ENCODE measurements at regions not wholly inside any gene's neighbourhood (a gene's known extent, or its start where the extent isn't known, plus 50 kb on each side); places are given as distances from the start of the nearest gene placed in this dataset.

GRCh38 chr9:23532282-23532681 is 293.8 kb downstream of the ELAVL2 start:
- in situ Hi-C loops (cut with HindIII; ENCODE audit: low pct_unique_long_range_greater_than_20kb, low sequenced_read_pairs): no loop called here
- no peak for DNase-seq (ENCODE audit: low read depth)

DNA sequence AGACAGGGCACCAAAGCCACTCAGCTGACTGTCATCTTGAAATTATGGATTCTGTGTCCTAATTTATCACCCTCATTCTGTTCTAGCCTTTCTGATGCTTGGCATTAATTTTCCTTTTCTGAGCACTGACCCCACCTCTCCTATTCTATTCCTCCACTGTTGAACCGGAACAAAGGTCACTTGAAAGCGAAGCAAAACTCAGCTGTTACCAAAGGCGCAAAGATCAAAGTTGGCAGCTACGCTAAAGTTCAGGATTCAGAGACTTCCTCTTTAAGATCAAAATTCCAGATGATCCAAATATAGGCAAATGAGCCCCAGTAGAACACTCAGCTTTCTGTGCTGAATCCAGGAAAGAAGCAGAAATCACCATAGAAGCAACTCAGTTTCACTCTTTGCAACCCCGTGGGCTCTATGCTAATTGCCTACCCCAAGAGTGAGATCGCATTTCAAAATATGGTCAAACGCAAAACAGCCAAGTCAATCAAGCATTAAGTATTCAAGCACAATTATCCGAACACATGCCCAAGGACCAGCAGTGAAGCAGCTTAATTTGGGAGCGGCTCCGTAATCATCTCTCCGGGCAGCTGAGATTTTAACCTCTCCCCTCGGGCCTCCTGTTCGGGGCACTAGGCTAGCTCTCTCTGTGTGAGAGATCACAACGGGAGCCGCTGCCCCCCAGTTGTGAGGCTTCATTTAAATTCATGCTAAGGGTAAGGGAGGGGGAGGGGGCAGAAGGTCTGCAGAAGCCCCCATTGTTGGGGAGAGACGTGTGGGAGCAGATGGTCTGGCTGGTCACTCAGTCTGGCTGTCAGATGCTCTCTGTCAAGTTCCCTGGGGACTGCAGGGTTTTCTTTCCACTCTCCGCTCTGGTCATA is 288.6 kb downstream of the ELAVL2 start:
- in situ Hi-C loops (cut with HindIII; ENCODE audit: low pct_unique_long_range_greater_than_20kb, low sequenced_read_pairs): no loop called here

GRCh38 chr9:23538067-23538402 is 288.0 kb downstream of the ELAVL2 start:
- DNase-seq (ENCODE audit: low read depth): no peak
- in situ Hi-C loops (cut with HindIII; ENCODE audit: low pct_unique_long_range_greater_than_20kb, low sequenced_read_pairs): no loop called here

More for the DNA sequence above, 288.6 kb downstream of the ELAVL2 start:
- no peak for DNase-seq (ENCODE audit: low read depth)

DNA sequence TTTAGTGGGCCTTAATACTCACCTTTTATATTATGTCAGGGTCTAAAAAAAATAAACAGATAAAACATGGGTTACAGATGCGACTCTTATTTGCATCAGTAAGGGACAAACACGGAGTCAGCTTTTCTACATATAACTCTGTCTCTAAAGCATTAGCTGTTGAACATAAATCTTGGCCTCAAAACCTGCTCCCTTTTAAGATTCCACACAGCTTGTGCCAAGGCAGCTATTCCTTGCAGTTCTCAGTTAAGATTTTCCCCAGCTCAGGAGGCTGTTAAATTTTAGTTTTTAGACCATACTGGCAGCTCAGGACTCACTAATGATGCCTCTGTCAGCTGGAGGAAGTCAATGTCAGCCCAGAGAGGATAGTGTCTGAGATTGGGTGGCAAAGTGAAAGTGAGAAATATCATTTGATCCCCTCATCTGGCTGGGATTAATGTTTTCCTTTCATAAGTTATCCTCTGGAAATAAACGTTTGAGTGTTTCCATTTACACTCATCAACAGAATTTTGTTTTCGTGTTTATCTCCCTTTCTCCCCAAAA is 287.5 kb downstream of the ELAVL2 start:
- no peak for DNase-seq (ENCODE audit: low read depth)
- in situ Hi-C loops (cut with HindIII; ENCODE audit: low pct_unique_long_range_greater_than_20kb, low sequenced_read_pairs): no loop called here

GRCh38 chr9:23539311-23539710 is 286.7 kb downstream of the ELAVL2 start:
- in situ Hi-C loops (cut with HindIII; ENCODE audit: low pct_unique_long_range_greater_than_20kb, low sequenced_read_pairs): no loop called here
- DNase-seq (ENCODE audit: low read depth): no peak

- in situ Hi-C loops (cut with HindIII; ENCODE audit: low pct_unique_long_range_greater_than_20kb, low sequenced_read_pairs): no loop called here
- no peak for DNase-seq (ENCODE audit: low read depth)
These were observed 284.1 kb downstream of the ELAVL2 start for GRCh38 chr9:23541976-23542375.

DNA sequence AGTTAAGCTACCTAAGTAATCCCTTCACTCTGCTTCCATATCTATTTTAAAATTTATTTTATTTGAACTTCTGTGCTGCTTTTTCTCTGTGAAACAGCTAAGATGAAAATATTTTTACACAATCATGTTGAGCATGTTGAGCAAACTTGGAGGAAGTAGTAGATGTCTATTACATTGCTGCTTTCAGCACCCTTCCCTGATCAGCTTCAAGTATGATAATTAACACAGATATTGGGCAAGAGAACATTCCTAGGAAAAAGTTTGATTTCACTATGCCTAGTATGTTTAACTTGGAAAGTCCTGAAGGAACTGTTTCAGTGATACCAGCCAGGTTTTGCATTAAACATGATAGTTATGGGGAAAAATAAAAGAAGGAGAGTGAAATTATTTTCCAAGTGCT is 283.6 kb downstream of the ELAVL2 start:
- DNase-seq (ENCODE audit: low read depth): no peak
- in situ Hi-C loops (cut with HindIII; ENCODE audit: low pct_unique_long_range_greater_than_20kb, low sequenced_read_pairs): no loop called here

GRCh38 chr9:23542927-23543326 is 283.1 kb downstream of the ELAVL2 start:
- in situ Hi-C loops (cut with HindIII; ENCODE audit: low pct_unique_long_range_greater_than_20kb, low sequenced_read_pairs): no loop called here

GRCh38 chr9:23543419-23543818 is 282.6 kb downstream of the ELAVL2 start:
- in situ Hi-C loops (cut with HindIII; ENCODE audit: low pct_unique_long_range_greater_than_20kb, low sequenced_read_pairs): no loop called here
- DNase-seq (ENCODE audit: low read depth): peak; percentile 6

More at GRCh38 chr9:23542927-23543326, 283.1 kb downstream of the ELAVL2 start:
- DNase-seq (ENCODE audit: low read depth): no peak

GRCh38 chr9:23545728-23546127 is 280.3 kb downstream of the ELAVL2 start:
- no peak for DNase-seq (ENCODE audit: low read depth)
- in situ Hi-C loops (cut with HindIII; ENCODE audit: low pct_unique_long_range_greater_than_20kb, low sequenced_read_pairs): no loop called here

GRCh38 chr9:23551311-23551721 is 274.7 kb downstream of the ELAVL2 start:
- no peak for DNase-seq (ENCODE audit: low read depth)
- in situ Hi-C loops (cut with HindIII; ENCODE audit: low pct_unique_long_range_greater_than_20kb, low sequenced_read_pairs): no loop called here

DNA sequence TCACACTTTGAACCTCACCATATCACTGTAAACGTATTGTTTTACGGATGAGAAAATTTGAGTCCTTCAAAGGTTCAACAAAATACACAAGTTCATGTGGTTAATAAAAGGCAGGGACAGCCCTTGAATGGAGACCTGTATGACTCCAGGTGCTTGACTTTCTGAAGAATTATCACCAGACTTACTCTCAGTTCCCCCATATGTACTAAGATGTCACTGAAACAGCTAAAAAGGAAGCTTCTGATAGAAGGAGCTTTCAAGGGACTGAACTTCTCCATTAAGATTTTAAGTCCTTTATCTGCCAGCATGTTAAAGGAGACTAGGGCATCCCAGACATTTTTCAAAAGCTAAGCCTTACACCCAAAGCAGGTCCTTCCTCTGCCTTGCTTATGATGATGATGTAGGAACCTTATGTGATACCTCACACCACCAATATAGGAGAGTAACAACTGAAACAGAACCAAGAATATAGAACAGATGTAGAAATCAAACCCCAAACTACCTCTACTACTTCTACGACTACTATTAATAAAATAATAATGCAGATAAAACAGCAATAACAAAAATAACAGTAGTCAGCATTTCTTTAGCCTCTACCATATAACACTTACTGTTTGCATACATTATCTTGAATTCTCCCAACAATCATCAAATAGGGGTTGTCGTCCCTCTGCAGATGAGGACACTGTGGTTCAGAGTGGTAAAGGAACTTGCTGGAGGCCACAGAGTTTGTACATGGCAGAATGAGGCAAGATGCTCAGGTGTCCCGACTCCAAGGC is 273.9 kb downstream of the ELAVL2 start:
- DNase-seq (ENCODE audit: low read depth): no peak

DNA sequence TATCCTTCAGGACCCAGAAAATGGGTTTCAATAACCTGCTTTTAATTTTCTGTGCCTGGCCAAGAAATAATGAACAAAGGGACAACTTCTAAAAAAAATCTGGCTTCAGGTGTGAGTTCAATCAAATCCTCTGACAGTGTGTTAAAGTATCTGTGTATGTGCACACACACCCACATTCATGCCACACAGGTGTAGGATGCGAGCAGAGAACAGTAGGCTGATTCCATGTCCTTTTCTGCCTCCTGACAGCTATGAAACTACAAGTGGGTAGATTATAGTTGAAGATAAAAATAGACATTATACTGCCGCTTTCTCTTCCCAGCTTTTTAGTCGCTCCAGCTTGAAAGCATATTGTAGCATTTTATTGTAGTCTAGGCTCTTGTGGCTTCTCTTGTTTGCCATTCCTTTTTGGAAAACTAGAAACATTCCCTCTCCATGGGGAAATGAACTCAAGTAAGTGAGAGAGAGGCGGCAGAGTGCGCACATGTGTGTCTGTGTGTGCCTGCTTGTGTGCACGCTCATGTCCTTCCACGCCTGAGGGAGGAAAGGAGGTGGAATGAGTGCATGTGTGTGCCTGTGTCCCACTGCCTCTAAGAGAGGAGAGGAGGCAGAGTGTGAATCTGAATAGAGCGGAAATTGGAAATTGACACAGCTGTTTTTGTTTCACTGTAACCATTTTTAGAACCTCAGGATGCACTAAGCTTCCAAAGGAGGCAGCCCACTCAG is 273.0 kb downstream of the ELAVL2 start:
- DNase-seq (ENCODE audit: low read depth): no peak
- in situ Hi-C loops (cut with HindIII; ENCODE audit: low pct_unique_long_range_greater_than_20kb, low sequenced_read_pairs): no loop called here

More for the DNA sequence above, 273.9 kb downstream of the ELAVL2 start:
- in situ Hi-C loops (cut with HindIII; ENCODE audit: low pct_unique_long_range_greater_than_20kb, low sequenced_read_pairs): no loop called here

DNA sequence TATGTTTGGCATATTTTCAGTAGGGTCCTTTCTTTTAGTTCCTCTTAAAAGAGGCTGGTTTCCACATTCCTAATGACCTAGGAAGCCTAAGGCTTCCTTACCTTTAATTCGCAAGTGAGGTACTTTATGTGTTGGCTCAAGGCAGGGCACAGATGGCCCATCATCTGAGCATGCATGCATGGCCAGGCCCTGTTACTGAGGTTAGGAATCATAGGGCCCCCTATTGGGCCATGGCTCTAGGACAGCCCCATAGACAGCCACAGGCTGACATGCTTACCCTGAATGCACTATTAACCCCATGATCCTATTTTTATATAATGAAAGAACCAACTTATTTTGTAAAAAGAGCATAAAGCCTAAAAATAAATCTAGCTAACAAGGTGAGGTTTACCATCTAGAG is 271.4 kb downstream of the ELAVL2 start:
- DNase-seq (ENCODE audit: low read depth): no peak
- in situ Hi-C loops (cut with HindIII; ENCODE audit: low pct_unique_long_range_greater_than_20kb, low sequenced_read_pairs): no loop called here

DNA sequence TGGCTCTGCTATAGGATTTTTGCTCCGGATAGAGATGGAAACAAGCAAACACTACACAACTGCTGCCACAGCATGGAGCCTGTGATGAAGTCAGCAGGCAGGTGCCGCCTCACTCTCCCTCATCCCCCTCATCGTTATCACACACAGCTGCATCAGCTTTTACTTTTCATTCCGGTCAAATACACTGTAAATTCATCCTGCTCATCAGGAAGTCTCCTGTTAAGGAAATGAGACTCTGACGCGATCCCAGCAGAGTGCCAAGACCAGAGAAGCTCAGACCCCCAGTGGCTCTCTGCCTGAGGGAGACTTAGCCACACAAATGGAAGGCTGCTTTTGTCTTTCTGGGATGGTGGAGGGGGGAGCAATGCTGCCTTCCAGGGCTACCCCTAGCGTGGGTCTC is 270.2 kb downstream of the ELAVL2 start:
- no peak for DNase-seq (ENCODE audit: low read depth)
- in situ Hi-C loops (cut with HindIII; ENCODE audit: low pct_unique_long_range_greater_than_20kb, low sequenced_read_pairs): no loop called here

DNA sequence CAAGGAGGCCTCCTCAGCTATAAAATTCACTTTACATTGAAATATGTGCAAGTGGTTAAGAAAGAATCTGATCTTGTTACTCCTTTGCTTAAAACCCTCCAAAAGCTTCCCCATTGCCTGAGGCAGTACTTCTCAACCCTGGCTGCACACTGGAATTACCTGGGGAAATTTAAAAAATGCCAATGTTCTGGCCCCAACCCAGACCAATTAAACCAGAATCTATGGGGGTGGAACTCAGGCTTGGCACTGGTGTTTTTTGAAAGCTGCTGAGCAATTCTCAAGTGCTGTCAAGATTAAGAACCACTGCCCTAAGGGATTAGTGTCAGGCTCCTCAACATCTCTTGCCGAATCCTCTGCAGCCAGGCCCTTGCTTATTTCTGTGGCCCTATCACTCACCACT is 269.6 kb downstream of the ELAVL2 start:
- in situ Hi-C loops (cut with HindIII; ENCODE audit: low pct_unique_long_range_greater_than_20kb, low sequenced_read_pairs): no loop called here
- DNase-seq (ENCODE audit: low read depth): no peak

DNA sequence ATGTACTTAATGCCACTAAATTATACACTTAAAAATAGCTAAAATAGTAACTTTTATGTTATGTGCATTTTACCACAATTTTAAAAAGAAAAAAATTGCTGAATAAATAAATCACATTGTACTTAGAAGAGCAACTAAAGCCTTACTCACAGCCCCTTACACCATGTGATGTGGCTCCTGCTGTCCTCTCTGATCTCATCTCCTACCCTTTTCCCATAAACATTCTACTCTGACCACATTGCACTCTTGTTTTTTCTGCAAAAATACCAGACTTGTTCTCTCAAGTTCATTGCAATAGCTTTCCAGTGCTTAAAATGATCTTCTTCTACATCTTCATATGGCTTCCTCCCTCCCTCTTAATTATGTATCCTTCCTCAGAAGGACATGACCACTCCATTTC is 268.4 kb downstream of the ELAVL2 start:
- no peak for DNase-seq (ENCODE audit: low read depth)
- in situ Hi-C loops (cut with HindIII; ENCODE audit: low pct_unique_long_range_greater_than_20kb, low sequenced_read_pairs): no loop called here

GRCh38 chr9:23559522-23559921 is 266.5 kb downstream of the ELAVL2 start:
- DNase-seq (ENCODE audit: low read depth): no peak
- in situ Hi-C loops (cut with HindIII; ENCODE audit: low pct_unique_long_range_greater_than_20kb, low sequenced_read_pairs): no loop called here

GRCh38 chr9:23563517-23563916 is 262.5 kb downstream of the ELAVL2 start:
- no peak for DNase-seq (ENCODE audit: low read depth)
- in situ Hi-C loops (cut with HindIII; ENCODE audit: low pct_unique_long_range_greater_than_20kb, low sequenced_read_pairs): no loop called here
